HK-2 (cell line): ENCODE measurements at regions not wholly inside any gene's neighbourhood (a gene's known extent, or its start where the extent isn't known, plus 50 kb on each side); places are given as distances from the start of the nearest gene placed in this dataset.

Source experiments
- DNase-seq: peaks from one replicate; pipeline ENCODE4 v3.0.0-alpha.2; 2018; ENCODE audit not compliant: unreplicated experiment

- DNase-seq, result no peak
Observed at GRCh38 chr5:8641786-8642505, 773.0 kb downstream of the MTRR start.

- DNase-seq, result no peak
Observed at GRCh38 chr5:8644377-8644776, 775.4 kb downstream of the MTRR start.

- no peak for DNase-seq
Observed at GRCh38 chr5:8647111-8647510, 778.2 kb downstream of the MTRR start.

- no peak for DNase-seq
Observed at GRCh38 chr5:8650186-8650585, 781.2 kb downstream of the MTRR start.

GRCh38 chr5:8660133-8660893 is 791.4 kb downstream of the MTRR start:
- no peak for DNase-seq

- DNase-seq, result no peak
Observed at GRCh38 chr5:8663374-8663773, 794.4 kb downstream of the MTRR start.

- DNase-seq, result no peak
Observed at GRCh38 chr5:8675182-8675581, 806.2 kb downstream of the MTRR start.

GRCh38 chr5:8676695-8677094 is 807.7 kb downstream of the MTRR start:
- DNase-seq, result no peak

GRCh38 chr5:8682381-8682780 is 813.4 kb downstream of the MTRR start:
- DNase-seq, result no peak

GRCh38 chr5:8683496-8683895 is 814.5 kb downstream of the MTRR start:
- DNase-seq, result no peak

GRCh38 chr5:8685704-8686103 is 816.8 kb downstream of the MTRR start:
- DNase-seq, result no peak

- DNase-seq, result no peak
Observed at GRCh38 chr5:8686707-8687106, 817.8 kb downstream of the MTRR start.

GRCh38 chr5:8689773-8690172 is 820.8 kb downstream of the MTRR start:
- no peak for DNase-seq

GRCh38 chr5:8691221-8691620 is 822.3 kb downstream of the MTRR start:
- DNase-seq, result no peak

GRCh38 chr5:8693341-8693844 is 824.4 kb downstream of the MTRR start:
- DNase-seq, result no peak

- no peak for DNase-seq
Observed at GRCh38 chr5:8694545-8694944, 825.6 kb downstream of the MTRR start.

GRCh38 chr5:8695902-8696845 is 827.2 kb downstream of the MTRR start:
- DNase-seq, result no peak

- DNase-seq, result no peak
Observed at GRCh38 chr5:8700222-8700621, 831.3 kb downstream of the MTRR start.

- DNase-seq, result no peak
Observed at GRCh38 chr5:8700671-8701070, 831.7 kb downstream of the MTRR start.

GRCh38 chr5:8701251-8701650 is 832.3 kb downstream of the MTRR start:
- DNase-seq, result no peak

GRCh38 chr5:8710426-8710930 is 835.4 kb downstream of the SEMA5A start:
- DNase-seq, result no peak

- DNase-seq, result no peak
Observed at GRCh38 chr5:8714198-8714597, 831.7 kb downstream of the SEMA5A start.
